Inferior parietal cortex (tissue), 1 donor: ENCODE measurements at regions not wholly inside any gene's neighbourhood (a gene's known extent, or its start where the extent isn't known, plus 50 kb on each side); places are given as distances from the start of the nearest gene placed in this dataset.
"Not testable (repeated sequence)": the region's sequence is repeated elsewhere in the genome, so short reads cannot be mapped to it uniquely, and the experiment has no call there.

Experiments
- DNase-seq: peaks from one replicate; pipeline ENCODE4 v3.0.0-alpha.2; 2016; ENCODE audit errors: extremely low spot score

DNA sequence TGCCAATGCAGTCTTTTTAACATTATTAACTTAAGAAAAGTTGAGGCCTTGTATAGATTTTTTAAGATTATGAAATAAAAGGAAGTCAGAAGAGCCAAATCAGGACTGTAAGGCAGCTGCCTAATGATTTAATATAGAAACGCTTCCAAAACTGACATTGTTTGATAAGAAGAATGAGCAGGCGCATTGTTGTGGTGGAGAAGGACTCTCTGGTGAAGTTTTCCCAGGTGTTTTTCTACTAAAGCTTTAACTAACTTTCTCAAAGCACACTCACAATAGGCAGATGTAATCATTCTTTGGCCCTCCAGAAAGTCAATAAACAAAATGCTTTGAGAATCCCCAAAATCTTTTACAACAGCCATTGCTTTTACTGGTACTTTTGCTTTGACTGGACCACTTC, 288.6 kb upstream of the FIGN start:
- DNase-seq = no peak

DNA sequence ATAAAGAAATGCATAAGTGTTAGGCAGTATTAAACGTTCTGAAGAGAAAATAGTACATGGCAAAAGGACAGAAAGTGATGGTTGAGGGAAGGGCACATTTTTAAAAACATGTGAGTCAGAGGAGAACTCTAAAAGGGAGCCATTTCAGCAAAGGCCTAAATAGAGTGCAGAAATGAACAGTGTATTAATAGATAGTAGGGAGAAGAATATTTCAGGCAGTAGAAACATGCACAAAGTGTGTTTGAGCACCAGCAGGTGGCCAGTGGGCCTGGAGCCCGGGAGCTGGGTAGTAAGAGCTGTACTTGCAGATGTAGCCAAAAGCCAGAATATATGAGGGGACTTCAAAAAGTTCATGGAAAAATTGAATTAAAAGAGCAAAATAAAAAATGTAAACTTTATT, 288.1 kb upstream of the FIGN start:
- DNase-seq = no peak

- DNase-seq = no peak
Observed at GRCh38 chr2:164015328-164016123, 279.7 kb upstream of the FIGN start.

- no peak for DNase-seq
Observed at GRCh38 chr2:164014791-164015190, 279.0 kb upstream of the FIGN start.

DNA sequence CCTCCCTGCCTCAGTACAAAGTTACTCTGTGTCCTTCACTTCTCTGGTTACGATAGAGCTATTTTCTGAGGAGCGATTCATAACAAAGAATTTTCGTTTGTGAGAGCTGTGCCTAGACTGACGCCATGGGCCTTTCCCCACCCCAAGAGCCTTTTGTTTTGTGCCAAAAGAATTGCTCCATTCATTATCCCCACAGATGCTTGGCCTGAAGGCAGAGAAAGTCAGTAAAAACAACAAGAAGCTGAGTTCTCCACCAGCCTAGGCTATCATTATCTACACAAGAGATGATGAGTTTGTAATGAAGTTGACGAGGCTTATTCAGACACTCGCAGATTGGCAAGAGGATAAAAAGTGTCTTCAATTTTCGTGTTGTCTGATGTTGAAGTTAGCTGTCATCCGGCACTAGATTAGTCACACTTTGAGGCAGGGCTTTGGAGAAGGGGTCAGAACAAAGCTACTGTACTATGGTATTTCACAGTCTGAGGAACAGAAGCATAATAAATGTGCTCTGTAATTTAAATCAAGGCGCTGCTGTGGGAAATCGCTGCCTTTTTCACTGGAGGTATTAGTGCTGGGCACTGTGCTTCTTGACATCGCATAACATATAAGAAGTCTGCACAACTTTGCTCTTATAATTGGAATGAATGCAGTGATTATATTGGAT, 278.4 kb upstream of the FIGN start:
- DNase-seq = peak; percentile 82

- DNase-seq = no peak
Observed at GRCh38 chr2:164012581-164012980, 276.8 kb upstream of the FIGN start.

DNA sequence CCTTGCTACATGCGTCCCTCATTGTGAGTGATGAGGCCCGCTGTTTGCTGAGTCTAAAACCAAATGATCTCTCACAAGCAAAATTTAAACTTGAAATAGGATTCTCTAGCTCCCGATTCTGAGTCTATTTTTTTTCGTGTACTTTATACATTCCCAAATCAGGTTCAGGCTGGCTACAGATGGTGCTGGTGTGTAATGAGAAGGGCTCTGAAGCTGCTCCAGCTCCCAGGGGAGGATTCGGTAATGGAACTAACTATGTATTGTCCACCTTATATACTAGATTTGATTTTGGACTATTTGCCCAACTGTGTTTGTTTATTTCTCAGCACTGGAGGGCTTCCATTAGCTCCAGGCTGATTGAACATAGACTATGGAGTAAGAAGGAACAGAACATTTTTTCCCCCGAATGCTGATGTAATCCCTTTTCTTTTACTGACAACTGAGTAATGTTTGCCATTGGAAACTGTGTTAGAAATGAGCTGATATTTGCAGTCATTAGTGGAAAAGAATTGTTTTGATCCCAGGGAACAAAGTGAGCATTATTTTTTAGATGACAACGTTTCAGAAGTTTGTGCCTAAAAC, 274.0 kb upstream of the FIGN start:
- DNase-seq = peak; percentile 49

- no peak for DNase-seq
Observed at GRCh38 chr2:164008752-164009151, 272.9 kb upstream of the FIGN start.

DNA sequence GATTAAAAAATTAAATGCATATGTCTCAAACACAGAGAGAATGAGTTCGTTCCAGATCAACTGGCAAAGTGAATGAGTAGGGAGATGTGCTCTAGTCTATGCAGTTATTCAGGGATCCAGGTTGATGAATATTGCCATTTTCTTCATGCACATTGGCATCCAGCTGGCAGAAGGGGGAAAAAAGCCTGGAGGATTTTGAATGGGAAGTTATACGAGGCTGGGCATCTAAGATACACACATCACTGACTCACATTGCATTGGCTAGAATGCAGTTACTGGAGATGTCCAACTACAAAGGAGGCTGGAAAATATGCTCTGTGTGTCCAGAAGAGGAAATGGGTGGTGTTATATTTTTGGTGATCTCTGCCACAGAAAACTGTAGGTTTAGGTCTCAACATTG, 270.9 kb upstream of the FIGN start:
- no peak for DNase-seq

- no peak for DNase-seq
Observed at GRCh38 chr2:164000176-164000575, 264.4 kb upstream of the FIGN start.

GRCh38 chr2:163997466-163997865, 261.7 kb upstream of the FIGN start:
- DNase-seq = no peak

DNA sequence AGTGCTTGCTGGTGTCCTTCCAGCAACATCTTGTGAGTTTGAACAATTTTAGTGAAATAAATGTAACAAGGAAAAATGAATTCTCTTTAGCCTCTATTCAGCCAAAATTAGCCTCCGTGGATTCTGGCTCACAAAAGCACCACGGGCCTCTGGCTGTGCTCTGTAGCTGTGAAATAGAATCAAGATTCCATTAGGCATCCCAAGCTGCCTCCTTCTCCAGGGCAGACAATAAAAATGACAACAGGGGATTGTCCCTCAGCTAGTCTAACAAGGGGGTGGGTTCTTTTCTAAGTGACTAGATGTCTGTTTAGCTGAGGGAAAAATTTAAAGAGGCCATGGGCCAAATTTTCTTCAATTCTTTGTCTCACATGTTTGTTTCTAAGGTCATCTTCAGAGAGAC, 254.7 kb upstream of the FIGN start:
- DNase-seq = no peak

DNA sequence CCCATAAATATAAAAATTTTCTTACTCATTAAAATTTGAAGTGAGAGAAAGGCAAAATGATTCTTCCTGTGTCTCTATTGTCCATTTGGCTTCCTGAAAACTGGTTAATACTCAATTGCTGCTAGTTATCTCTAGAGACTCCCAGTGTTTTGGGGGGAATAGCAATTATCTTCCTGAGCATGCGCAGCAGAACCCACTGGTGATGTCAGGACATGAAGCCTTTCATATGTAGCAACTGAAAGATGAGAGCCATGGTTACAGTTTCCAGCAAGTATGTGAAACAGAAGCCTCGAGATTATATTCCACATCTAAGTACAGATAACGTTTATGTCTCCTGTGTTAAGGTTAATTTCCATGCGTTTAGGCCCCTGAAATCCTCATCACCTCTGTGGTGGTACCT, 254.3 kb upstream of the FIGN start:
- DNase-seq = no peak

DNA sequence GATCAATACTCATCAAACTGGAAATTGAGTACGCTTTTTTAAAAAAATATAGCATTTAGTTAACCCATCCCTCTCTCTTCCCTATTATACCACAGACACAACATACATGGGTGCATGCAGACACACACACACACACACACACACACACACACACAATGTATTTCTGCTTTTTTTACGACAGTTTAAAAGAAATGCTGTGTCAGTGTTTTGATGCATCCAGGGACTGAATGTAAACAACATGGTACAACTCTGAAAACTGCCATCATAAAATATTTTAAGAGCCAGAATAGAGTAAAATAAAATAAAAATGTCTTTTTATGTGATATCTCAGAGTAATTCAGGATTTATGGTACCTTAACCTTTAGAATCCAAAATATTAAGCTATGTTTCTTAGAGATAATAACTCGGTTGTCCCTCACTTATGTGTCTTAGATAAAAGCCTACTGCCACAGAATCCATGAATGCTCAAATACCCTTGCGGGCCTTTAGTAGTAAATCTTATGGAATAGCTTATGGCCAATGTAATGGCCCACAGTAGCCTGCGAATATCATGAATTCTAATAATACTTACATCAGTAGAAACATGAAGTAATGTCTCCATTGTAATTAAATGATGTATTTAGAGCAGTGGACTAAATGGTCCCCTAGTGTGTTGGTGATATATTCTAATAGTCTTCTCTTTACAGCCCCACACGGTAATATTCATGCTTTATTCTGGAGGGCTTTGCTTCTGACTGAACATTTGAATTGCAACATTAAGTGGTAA, 251.6 kb upstream of the FIGN start:
- DNase-seq = no peak

DNA sequence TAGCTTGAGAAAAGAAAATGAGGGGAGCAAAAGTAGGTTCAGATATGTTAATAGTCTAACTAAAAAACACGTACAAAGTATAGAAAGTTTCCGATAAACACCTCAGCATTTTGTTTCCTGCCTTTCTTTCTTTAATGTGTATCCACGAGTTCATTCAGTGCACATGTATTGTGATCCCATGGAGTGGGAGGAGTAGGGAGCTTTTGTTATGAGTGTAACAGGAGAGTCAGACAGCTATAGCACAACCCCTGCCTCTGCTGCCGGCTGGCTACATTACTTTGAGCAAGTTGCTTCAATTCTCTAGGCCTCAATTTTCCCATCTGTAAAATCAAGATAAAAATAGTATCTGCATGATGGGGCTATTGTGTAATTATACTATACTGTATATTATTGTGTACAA, 249.2 kb upstream of the FIGN start:
- DNase-seq = no peak

- DNase-seq = no peak
Observed at GRCh38 chr2:163983911-163984310, 248.1 kb upstream of the FIGN start.

DNA sequence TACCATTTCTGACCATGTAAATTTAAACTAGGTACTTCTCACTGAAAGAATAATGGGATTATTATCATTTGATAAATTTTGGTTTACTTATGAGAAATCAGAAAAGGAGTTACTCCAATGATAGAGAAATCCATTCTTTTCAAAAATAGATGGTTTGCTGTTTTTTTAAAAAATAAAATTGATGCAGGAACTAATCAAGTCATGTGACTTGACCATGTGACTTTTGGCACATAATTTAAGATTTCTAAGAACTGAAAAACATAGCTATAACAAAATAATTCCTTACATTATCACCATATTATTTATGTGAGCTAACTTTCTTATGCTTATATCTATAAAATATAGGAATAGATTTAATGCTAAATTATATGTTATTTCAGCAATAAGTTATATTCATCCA, 247.1 kb upstream of the FIGN start:
- no peak for DNase-seq

- DNase-seq = no peak
Observed at GRCh38 chr2:163974766-163975165, 239.0 kb upstream of the FIGN start.

- DNase-seq = no peak
Observed at GRCh38 chr2:163970058-163970813, 234.4 kb upstream of the FIGN start.

- not testable (repeated sequence) for DNase-seq
Observed at GRCh38 chr2:163964278-163964677, 228.5 kb upstream of the FIGN start.

GRCh38 chr2:163953390-163953907, 217.6 kb upstream of the FIGN start:
- no peak for DNase-seq
